GM10266 (cell line): ENCODE measurements at regions not wholly inside any gene's neighbourhood (a gene's known extent, or its start where the extent isn't known, plus 50 kb on each side); places are given as distances from the start of the nearest gene placed in this dataset.

ENCODE experiments used
- DNase-seq: peaks from one replicate; pipeline ENCODE4 v3.0.0; 2012; ENCODE audit errors: extremely low spot score
- TF ChIP-seq, protein P1 (sequence below): IDR thresholded peaks from 2 replicates; pipeline ENCODE4 v1.5.1; 2012; ENCODE audit warnings: mild to moderate bottlenecking, low read depth; ENCODE audit not compliant: control insufficient read depth, insufficient read depth; ENCODE audit errors: missing control alignments

DNA sequence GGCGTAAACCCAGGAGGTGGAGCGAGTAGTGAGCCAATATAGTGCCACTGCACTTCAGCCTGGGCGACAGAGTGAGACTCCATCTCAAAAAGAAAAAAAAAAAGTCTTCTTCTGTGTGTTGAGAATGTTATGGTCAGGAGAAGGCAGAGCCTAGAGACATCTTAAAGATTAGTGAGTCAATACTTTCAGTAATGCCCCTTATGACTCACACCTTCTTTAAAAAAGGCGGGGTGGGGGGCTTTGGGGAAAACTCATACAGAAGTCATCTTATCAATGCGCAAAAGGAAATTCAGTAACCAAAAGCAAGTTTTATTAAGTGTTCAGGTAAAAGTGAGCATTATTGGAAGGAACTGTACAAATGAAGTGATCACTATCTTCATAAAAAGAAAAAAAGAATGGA lies 1369.8 kb upstream of the LRRTM3 start:
- TF ChIP-seq, protein P1, sequence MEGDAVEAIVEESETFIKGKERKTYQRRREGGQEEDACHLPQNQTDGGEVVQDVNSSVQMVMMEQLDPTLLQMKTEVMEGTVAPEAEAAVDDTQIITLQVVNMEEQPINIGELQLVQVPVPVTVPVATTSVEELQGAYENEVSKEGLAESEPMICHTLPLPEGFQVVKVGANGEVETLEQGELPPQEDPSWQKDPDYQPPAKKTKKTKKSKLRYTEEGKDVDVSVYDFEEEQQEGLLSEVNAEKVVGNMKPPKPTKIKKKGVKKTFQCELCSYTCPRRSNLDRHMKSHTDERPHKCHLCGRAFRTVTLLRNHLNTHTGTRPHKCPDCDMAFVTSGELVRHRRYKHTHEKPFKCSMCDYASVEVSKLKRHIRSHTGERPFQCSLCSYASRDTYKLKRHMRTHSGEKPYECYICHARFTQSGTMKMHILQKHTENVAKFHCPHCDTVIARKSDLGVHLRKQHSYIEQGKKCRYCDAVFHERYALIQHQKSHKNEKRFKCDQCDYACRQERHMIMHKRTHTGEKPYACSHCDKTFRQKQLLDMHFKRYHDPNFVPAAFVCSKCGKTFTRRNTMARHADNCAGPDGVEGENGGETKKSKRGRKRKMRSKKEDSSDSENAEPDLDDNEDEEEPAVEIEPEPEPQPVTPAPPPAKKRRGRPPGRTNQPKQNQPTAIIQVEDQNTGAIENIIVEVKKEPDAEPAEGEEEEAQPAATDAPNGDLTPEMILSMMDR: no peak
- no peak for DNase-seq

DNA sequence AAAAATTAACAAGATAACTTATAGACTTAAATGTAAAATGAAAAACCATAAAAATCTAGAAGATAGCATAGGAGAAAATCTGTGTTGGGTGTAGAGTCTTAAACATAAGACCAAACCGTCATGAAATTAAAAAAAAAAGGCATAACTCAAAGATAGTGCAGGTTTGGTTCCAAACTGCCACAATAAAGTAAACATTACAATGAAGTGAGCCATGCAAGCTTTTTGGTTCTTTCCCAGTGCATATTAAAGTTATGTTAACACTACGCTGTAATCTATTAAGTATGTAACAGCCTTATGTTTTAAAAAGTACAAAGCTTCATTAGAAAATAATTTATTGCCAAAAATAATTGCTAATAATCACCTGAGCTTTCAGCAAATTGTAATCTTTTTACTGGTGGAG lies 1366.5 kb upstream of the LRRTM3 start:
- TF ChIP-seq, protein P1: no peak
- no peak for DNase-seq

DNA sequence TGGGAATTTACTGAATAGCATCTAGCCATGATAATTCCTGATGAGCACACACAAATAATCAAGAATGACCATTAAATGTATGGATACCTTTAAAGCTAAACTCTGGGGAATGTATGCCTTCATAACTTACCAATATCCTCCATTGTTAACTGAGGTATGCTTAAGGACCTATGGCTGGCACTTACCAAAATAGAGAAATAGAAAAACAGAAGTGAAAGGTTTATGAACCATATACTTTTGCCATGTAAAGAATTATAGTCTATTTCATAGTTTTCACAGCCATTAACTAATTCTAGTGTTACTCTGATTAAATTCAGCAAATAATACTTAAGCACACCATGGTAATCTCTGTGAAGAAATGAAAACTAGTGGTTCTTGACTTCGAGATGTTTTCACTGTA lies 1360.6 kb upstream of the LRRTM3 start:
- no peak for DNase-seq
- TF ChIP-seq, protein P1: no peak

GRCh38 chr10:65566906-65567305 lies 1358.9 kb upstream of the LRRTM3 start:
- DNase-seq: no peak
- TF ChIP-seq, protein P1: no peak

- no peak for DNase-seq
- TF ChIP-seq, protein P1: no peak
Observed at GRCh38 chr10:65570143-65571010, 1355.5 kb upstream of the LRRTM3 start.

GRCh38 chr10:65571011-65571570 lies 1354.7 kb upstream of the LRRTM3 start:
- TF ChIP-seq, protein P1: no peak
- DNase-seq: no peak

DNA sequence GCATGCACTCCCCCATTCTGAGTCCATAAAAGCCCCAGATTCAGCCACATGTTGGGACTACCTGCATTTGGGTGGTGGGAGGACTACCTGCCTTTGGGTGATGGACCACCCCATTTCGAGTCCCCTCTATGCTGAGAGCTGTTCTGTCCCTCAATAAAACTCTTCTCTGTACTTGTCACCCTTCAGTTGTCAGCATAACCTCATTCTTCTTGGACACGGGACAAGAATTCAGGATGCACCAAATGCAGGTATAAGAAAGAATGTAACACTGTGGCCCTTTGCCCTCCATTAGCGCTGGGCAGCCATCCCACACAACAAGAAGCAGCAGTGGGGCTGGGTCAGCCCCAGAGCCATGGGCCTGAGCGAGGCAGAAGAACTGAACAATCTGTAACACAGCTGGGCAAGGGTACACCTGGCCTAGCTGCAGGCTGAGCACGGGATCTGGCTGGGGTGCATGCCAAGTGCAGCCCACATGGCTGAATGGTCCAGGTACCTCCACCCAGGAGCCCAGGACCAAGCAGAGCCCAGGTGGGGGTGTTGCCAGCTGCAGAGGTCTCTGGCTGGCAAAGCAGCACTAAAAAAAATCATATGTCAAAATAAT lies 1344.3 kb upstream of the LRRTM3 start:
- TF ChIP-seq, protein P1: no peak
- no peak for DNase-seq
